ENCODE measurements at regions not wholly inside any gene's neighbourhood (a gene's known extent, or its start where the extent isn't known, plus 50 kb on each side); places are given as distances from the start of the nearest gene placed in this dataset.

- Histone ChIP-seq H3K27me3 (ENCODE audit: control insufficient read depth, insufficient read depth, low read length) (no peaks in the 10 kb centered on the region), H3K36me3 (ENCODE audit: control insufficient read depth, insufficient read depth, low read length) (no peaks in the 10 kb centered on the region), H3K4me3 (ENCODE audit: low read depth, low read length) (no peak overlapping the region)
- DNase-seq (ENCODE audit: low read depth) = no peak
- FAIRE-seq = no peak
- TF ChIP-seq, protein P1, sequence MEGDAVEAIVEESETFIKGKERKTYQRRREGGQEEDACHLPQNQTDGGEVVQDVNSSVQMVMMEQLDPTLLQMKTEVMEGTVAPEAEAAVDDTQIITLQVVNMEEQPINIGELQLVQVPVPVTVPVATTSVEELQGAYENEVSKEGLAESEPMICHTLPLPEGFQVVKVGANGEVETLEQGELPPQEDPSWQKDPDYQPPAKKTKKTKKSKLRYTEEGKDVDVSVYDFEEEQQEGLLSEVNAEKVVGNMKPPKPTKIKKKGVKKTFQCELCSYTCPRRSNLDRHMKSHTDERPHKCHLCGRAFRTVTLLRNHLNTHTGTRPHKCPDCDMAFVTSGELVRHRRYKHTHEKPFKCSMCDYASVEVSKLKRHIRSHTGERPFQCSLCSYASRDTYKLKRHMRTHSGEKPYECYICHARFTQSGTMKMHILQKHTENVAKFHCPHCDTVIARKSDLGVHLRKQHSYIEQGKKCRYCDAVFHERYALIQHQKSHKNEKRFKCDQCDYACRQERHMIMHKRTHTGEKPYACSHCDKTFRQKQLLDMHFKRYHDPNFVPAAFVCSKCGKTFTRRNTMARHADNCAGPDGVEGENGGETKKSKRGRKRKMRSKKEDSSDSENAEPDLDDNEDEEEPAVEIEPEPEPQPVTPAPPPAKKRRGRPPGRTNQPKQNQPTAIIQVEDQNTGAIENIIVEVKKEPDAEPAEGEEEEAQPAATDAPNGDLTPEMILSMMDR (IDR thresholded peaks at IDR 0.05; ENCODE audit: insufficient read depth, low read length, severe bottlenecking) = no peak
These were observed 70.0 kb downstream of the IRX2 start for GRCh38 chr5:2681476-2681875.

- H3K4me3 ChIP-seq (ENCODE audit: low read depth, low read length) = no peak overlapping the region
- FAIRE-seq = no peak
- no peaks in the 10 kb centered on the region for H3K27me3 ChIP-seq (ENCODE audit: control insufficient read depth, insufficient read depth, low read length)
- no peak for DNase-seq (ENCODE audit: low read depth)
- H3K36me3 ChIP-seq (ENCODE audit: control insufficient read depth, insufficient read depth, low read length) = no peaks in the 10 kb centered on the region
- TF ChIP-seq, protein P1 (IDR thresholded peaks at IDR 0.05; ENCODE audit: insufficient read depth, low read length, severe bottlenecking) = no peak
These were observed 70.5 kb downstream of the IRX2 start for GRCh38 chr5:2680979-2681378.

GRCh38 chr5:2677689-2678088 is 73.8 kb downstream of the IRX2 start:
- FAIRE-seq (peak; percentile 95), DNase-seq (ENCODE audit: low read depth) (no peak)
- H3K4me3 ChIP-seq (ENCODE audit: low read depth, low read length) = no peak overlapping the region
- no peaks in the 10 kb centered on the region for H3K27me3 ChIP-seq (ENCODE audit: control insufficient read depth, insufficient read depth, low read length)
- no peaks in the 10 kb centered on the region for H3K36me3 ChIP-seq (ENCODE audit: control insufficient read depth, insufficient read depth, low read length)
- TF ChIP-seq, protein P1 (IDR thresholded peaks at IDR 0.05; ENCODE audit: insufficient read depth, low read length, severe bottlenecking) = no peak

- TF ChIP-seq, protein P1 (IDR thresholded peaks at IDR 0.05; ENCODE audit: insufficient read depth, low read length, severe bottlenecking) = no peak
- Histone ChIP-seq H3K27me3 (ENCODE audit: control insufficient read depth, insufficient read depth, low read length) (no peaks in the 10 kb centered on the region), H3K4me3 (ENCODE audit: low read depth, low read length) (no peak overlapping the region), H3K36me3 (ENCODE audit: control insufficient read depth, insufficient read depth, low read length) (no peaks in the 10 kb centered on the region)
- DNase-seq (ENCODE audit: low read depth) (no peak), FAIRE-seq (no peak)
These were observed 75.9 kb downstream of the IRX2 start for GRCh38 chr5:2675548-2675947.

- H3K27me3 ChIP-seq (ENCODE audit: control insufficient read depth, insufficient read depth, low read length) = no peaks in the 10 kb centered on the region
- FAIRE-seq = peak; percentile 32
- TF ChIP-seq, protein P1 (IDR thresholded peaks at IDR 0.05; ENCODE audit: insufficient read depth, low read length, severe bottlenecking) = no peak
- no peak for DNase-seq (ENCODE audit: low read depth)
- H3K36me3 ChIP-seq (ENCODE audit: control insufficient read depth, insufficient read depth, low read length) = no peaks in the 10 kb centered on the region
- H3K4me3 ChIP-seq (ENCODE audit: low read depth, low read length) = no peak overlapping the region
These were observed 77.0 kb downstream of the IRX2 start for GRCh38 chr5:2674456-2674855.

DNA sequence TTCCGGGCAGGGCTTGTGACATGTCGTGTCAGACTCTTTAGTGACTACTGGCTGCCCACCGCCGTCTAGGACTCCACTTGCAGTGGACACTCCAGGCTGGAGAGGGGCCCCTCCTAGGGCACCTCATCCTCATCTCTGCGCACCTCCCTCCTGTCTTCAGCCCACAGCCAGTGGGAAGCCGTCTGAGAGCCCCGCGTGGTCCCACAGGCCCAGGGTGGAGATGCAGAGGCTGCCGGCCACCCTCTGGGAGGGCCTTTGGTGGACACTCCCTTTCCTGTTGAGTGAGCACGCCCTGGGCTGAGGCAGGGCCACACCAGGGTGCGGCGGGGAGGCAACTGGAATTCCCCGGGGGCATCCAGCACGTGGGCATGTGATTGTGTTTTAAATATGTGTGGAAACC is 80.5 kb downstream of the IRX2 start:
- Histone ChIP-seq H3K27me3 (ENCODE audit: control insufficient read depth, insufficient read depth, low read length) (no peaks in the 10 kb centered on the region), H3K36me3 (ENCODE audit: control insufficient read depth, insufficient read depth, low read length) (no peaks in the 10 kb centered on the region), H3K4me3 (ENCODE audit: low read depth, low read length) (no peak overlapping the region)
- no peak for DNase-seq (ENCODE audit: low read depth)
- TF ChIP-seq, protein P1 (IDR thresholded peaks at IDR 0.05; ENCODE audit: insufficient read depth, low read length, severe bottlenecking) = no peak
- FAIRE-seq = no peak
